ENCODE measurements at regions not wholly inside any gene's neighbourhood (a gene's known extent, or its start where the extent isn't known, plus 50 kb on each side); places are given as distances from the start of the nearest gene placed in this dataset.

- ChIA-PET POLR2A (no interaction called here), CTCF (no interaction called here), RAD21 (ENCODE audit: low non-redundant PET in 1 of 2, low total read pairs in 2 of 2, uncharacterized antibody in 2 of 2, unreplicated experiment in 2 of 2) (no interaction called here)
- DNase-seq (ENCODE audit: low read depth, low spot score) (no peak), ATAC-seq (no peak)
- H3K4me2 ChIP-seq (ENCODE audit: low read length), result no peak overlapping the region
- H3K4me3 ChIP-seq (replicated peaks in 1 of 2; ENCODE audit: low read depth in 1 of 2, low read length in 2 of 2), result no peak overlapping the region
- no TSS peak for BruUV-seq (replicated peaks)
- no peaks in the 10 kb centered on the region for H3K79me2 ChIP-seq (ENCODE audit: insufficient read depth, low read length)
- H3K27me3 ChIP-seq (ENCODE audit: insufficient read depth, low read length), result peaks cover 5% of the 10 kb centered on the region; the same call in 1 of the 2 replicates
- H3K27ac ChIP-seq (ENCODE audit: low read depth, low read length), result no peak overlapping the region
- no peaks in the 10 kb centered on the region for H3K9me2 ChIP-seq (ENCODE audit: insufficient read depth)
- TF ChIP-seq POLR2A (IDR thresholded peaks at IDR 0.05; ENCODE audit: borderline replicate concordance, extremely low read depth, insufficient read depth, insufficient read length), result no peak
- TF ChIP-seq EZH2 (IDR thresholded peaks at IDR 0.05), result no peak
- TF ChIP-seq, protein P1, sequence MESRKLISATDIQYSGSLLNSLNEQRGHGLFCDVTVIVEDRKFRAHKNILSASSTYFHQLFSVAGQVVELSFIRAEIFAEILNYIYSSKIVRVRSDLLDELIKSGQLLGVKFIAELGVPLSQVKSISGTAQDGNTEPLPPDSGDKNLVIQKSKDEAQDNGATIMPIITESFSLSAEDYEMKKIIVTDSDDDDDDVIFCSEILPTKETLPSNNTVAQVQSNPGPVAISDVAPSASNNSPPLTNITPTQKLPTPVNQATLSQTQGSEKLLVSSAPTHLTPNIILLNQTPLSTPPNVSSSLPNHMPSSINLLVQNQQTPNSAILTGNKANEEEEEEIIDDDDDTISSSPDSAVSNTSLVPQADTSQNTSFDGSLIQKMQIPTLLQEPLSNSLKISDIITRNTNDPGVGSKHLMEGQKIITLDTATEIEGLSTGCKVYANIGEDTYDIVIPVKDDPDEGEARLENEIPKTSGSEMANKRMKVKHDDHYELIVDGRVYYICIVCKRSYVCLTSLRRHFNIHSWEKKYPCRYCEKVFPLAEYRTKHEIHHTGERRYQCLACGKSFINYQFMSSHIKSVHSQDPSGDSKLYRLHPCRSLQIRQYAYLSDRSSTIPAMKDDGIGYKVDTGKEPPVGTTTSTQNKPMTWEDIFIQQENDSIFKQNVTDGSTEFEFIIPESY (IDR thresholded peaks at IDR 0.05; ENCODE audit: extremely low read depth, insufficient replicate concordance, low read length), result no peak
- no peak for TF ChIP-seq CBX3 (IDR thresholded peaks at IDR 0.05; ENCODE audit: low read depth)
- TF ChIP-seq SIN3A (IDR thresholded peaks at IDR 0.05; ENCODE audit: low read depth), result no peak
- no peak for TF ChIP-seq RAD21 (IDR thresholded peaks at IDR 0.05; ENCODE audit: low read depth)
- no peak for TF ChIP-seq SP1 (IDR thresholded peaks at IDR 0.05; ENCODE audit: low read depth)
- TF ChIP-seq, protein P2, sequence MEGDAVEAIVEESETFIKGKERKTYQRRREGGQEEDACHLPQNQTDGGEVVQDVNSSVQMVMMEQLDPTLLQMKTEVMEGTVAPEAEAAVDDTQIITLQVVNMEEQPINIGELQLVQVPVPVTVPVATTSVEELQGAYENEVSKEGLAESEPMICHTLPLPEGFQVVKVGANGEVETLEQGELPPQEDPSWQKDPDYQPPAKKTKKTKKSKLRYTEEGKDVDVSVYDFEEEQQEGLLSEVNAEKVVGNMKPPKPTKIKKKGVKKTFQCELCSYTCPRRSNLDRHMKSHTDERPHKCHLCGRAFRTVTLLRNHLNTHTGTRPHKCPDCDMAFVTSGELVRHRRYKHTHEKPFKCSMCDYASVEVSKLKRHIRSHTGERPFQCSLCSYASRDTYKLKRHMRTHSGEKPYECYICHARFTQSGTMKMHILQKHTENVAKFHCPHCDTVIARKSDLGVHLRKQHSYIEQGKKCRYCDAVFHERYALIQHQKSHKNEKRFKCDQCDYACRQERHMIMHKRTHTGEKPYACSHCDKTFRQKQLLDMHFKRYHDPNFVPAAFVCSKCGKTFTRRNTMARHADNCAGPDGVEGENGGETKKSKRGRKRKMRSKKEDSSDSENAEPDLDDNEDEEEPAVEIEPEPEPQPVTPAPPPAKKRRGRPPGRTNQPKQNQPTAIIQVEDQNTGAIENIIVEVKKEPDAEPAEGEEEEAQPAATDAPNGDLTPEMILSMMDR (IDR thresholded peaks at IDR 0.05 in 2 of 3, conservative IDR thresholded peaks at IDR 0.05 in 1 of 3; ENCODE audit: borderline replicate concordance in 1 of 3, insufficient read depth in 1 of 3, low read depth in 2 of 3, low read length in 2 of 3), result no peak
- TF ChIP-seq EZH2phosphoT487 (IDR thresholded peaks at IDR 0.05; ENCODE audit: borderline replicate concordance), result no peak
- no peak for TF ChIP-seq YY1 (IDR thresholded peaks at IDR 0.05; ENCODE audit: extremely low read depth, insufficient replicate concordance, low read depth, low read length)
- TF ChIP-seq EGR1 (IDR thresholded peaks at IDR 0.05; ENCODE audit: low read depth), result no peak
- H3K9ac ChIP-seq (ENCODE audit: low read length), result no peak overlapping the region
- H3K36me3 ChIP-seq (ENCODE audit: control insufficient read depth in 1 of 2, insufficient read depth in 2 of 2, low read length in 2 of 2), result no peaks in the 10 kb centered on the region
- intact Hi-C loops (cut with micrococcal nuclease), result loop anchor here (5.0 kb wide), 1 partner anchor 52 kb away; no protein-coding TSS in a partner anchor
- H3K9me3 ChIP-seq (ENCODE audit: control insufficient read depth in 1 of 2, insufficient read depth in 1 of 2, low read depth in 1 of 2, low read length in 2 of 2), result no peaks in the 10 kb centered on the region
- H4K20me1 ChIP-seq (ENCODE audit: insufficient read depth), result no peaks in the 10 kb centered on the region
- no peak overlapping the region for H2AFZ ChIP-seq (ENCODE audit: low read depth, low read length, poor library complexity, severe bottlenecking)
- H3K4me1 ChIP-seq (ENCODE audit: control insufficient read depth in 1 of 2, insufficient read depth in 2 of 2, low read length in 2 of 2), result peaks cover 15 to 30% of the 10 kb centered on the region in 2 experiments
These were observed 113.2 kb downstream of the TOMM20 start for GRCh38 chr1:235015291-235015985.
